ENCODE measurements at regions not wholly inside any gene's neighbourhood (a gene's known extent, or its start where the extent isn't known, plus 50 kb on each side); places are given as distances from the start of the nearest gene placed in this dataset.

- TF ChIP-seq CTCF (IDR thresholded peaks at IDR 0.05; ENCODE audit: insufficient read depth, low read depth, low read length, missing control alignments): no peak
- no peak overlapping the region for H3K4me3 ChIP-seq (ENCODE audit: low read length)
- DNase-seq (ENCODE audit: low read depth): no peak
Observed at GRCh38 chr6:82611751-82612150, 248.1 kb downstream of the TPBG start.

- TF ChIP-seq CTCF (IDR thresholded peaks at IDR 0.05; ENCODE audit: insufficient read depth, low read depth, low read length, missing control alignments): no peak
- H3K4me3 ChIP-seq (ENCODE audit: low read length): no peak overlapping the region
- DNase-seq (ENCODE audit: low read depth): no peak
Observed at GRCh38 chr6:82612475-82613039, 248.9 kb downstream of the TPBG start.

- no peak for TF ChIP-seq CTCF (IDR thresholded peaks at IDR 0.05; ENCODE audit: insufficient read depth, low read depth, low read length, missing control alignments)
- DNase-seq (ENCODE audit: low read depth): no peak
- no peak overlapping the region for H3K4me3 ChIP-seq (ENCODE audit: low read length)
Observed at GRCh38 chr6:82614518-82614917, 250.9 kb downstream of the TPBG start.

DNA sequence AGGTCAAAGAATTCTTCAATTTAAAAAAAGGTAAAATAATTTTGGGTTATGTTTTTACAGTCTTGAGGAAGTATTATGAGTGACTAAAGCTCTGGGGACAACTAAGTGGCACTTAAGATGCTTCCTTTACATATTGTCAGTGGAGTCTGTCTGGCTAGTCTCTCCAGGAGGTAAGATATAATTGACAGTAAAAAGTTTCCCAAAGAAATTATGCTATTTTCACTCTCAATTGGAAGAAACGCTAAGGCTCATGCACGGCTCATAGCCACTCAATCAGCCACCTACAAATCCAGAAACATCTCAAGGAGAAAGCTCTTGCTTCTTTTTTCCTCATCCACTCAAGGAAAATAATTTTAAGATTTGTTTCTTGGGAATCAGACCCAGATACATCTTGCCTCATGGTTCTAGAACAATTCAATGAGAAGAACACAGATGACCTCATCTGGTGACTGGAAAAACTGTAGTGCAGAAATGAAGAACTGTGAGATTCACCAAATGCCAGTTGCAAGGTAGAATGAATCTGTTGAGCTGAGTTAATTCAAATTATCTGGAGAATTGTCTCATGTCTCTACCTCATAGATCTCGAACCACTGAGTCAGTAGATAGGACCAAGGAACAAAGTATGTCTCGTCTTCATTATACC lies 252.9 kb downstream of the TPBG start:
- peak; percentile 41 for TF ChIP-seq CTCF (IDR thresholded peaks at IDR 0.05; ENCODE audit: insufficient read depth, low read depth, low read length, missing control alignments)
- DNase-seq (ENCODE audit: low read depth): peak; percentile 7
- H3K4me3 ChIP-seq (ENCODE audit: low read length): no peak overlapping the region

DNA sequence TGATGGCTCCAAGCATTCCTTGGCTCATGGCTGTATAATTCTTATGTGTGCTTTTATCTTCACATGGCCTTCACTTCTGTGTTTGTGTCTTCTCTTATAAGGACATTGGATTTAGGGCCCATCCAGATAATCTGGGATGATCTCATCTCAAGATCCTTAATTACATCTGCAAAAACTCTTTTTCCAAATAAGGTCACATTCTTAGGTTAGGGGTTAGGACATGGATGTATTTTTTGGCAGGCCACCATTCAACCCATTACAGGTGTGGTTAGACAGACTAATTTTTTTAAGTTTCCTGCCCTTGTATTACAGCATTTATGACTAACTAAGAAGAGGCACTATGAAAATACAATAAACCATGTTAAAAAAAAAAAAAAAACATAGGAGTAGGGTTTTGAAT lies 254.0 kb downstream of the TPBG start:
- DNase-seq (ENCODE audit: low read depth): no peak
- no peak overlapping the region for H3K4me3 ChIP-seq (ENCODE audit: low read length)
- TF ChIP-seq CTCF (IDR thresholded peaks at IDR 0.05; ENCODE audit: insufficient read depth, low read depth, low read length, missing control alignments): no peak

DNA sequence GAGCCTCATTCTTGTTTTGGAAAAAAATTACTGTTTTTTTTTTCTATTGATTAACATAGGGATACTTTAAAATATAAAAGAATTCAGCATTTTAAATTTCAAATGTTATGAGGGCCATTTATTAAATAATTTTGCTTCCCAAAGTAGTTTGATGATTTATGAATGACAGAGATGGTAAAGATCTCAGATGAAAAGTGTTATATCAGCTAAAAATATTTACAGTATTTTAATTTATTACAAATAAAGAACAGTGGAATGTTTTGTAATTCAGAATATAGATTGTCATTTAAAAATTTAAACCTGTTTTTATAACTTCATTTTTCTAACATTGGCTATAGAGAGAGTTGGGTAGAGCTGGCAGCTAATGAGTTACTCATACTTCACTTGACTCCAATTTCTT lies 256.0 kb downstream of the TPBG start:
- no peak for TF ChIP-seq CTCF (IDR thresholded peaks at IDR 0.05; ENCODE audit: insufficient read depth, low read depth, low read length, missing control alignments)
- no peak overlapping the region for H3K4me3 ChIP-seq (ENCODE audit: low read length)
- DNase-seq (ENCODE audit: low read depth): no peak

DNA sequence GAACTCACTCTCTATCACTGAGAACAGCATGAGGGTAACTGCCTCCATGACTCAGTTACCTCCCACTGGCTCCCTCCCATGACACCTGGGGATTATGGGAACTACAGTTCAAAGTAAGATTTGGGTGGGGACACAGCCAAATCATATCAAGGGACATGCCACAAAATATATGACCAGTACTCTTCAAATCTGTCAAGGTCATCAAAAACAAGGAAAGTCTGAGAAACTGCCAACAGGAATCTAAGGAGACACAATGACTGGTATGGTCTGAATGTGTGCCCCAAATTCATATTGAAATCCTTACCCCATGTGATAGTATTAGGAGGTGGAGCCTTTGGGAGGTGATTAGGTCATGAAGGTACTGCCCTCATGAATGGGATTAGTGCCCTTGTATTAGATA lies 258.8 kb downstream of the TPBG start:
- TF ChIP-seq CTCF (IDR thresholded peaks at IDR 0.05; ENCODE audit: insufficient read depth, low read depth, low read length, missing control alignments): no peak
- H3K4me3 ChIP-seq (ENCODE audit: low read length): no peak overlapping the region
- no peak for DNase-seq (ENCODE audit: low read depth)

All from epithelial cell of esophagus (primary cell).